SU-DHL-6 (cell line): ENCODE measurements at regions not wholly inside any gene's neighbourhood (a gene's known extent, or its start where the extent isn't known, plus 50 kb on each side); places are given as distances from the start of the nearest gene placed in this dataset.

Source experiments
- H2AFZ ChIP-seq: fragments of 200-600 bp; sonication (generic); 2 replicates; pipeline ENCODE4 v1.6.1; 2014; ENCODE audit warnings: low read depth, mild to moderate bottlenecking, moderate library complexity, mixed read lengths, antibody characterized with exemption, low read length; ENCODE audit not compliant: severe bottlenecking
- H3F3A ChIP-seq: fragments of 200-600 bp; shearing (Covaris generic); 2 replicates; pipeline ENCODE4 v1.6.0; 2016; ENCODE audit warnings: antibody characterized with exemption, mild to moderate bottlenecking; ENCODE audit not compliant: insufficient read depth
- H3K27ac ChIP-seq: fragments of 200-600 bp; sonication (generic); 2 replicates; pipeline ENCODE4 v1.5.1; 2016; ENCODE audit warnings: low read depth, mild to moderate bottlenecking, low read length, moderate library complexity, mixed read lengths
- H3K27me3 ChIP-seq: fragments of 200-600 bp; sonication (generic), shearing (Covaris generic); 2 replicates; pipeline ENCODE4 v1.6.0; 2014; ENCODE audit warnings: mild to moderate bottlenecking, low read length
- H3K36me3 ChIP-seq: fragments of 200-600 bp; sonication (generic); 2 replicates; pipeline ENCODE4 v1.6.1; 2014; ENCODE audit warnings: mild to moderate bottlenecking, low read length, mixed read lengths
- H3K4me2 ChIP-seq: fragments of 300-600, 200-600 bp; shearing (Covaris generic), sonication (generic); 2 replicates; pipeline ENCODE4 v1.6.0; 2014; ENCODE audit warnings: low read length, low read depth, mild to moderate bottlenecking; ENCODE audit not compliant: poor library complexity, severe bottlenecking
- H3K4me3 ChIP-seq: fragments of 200-600 bp; sonication (generic); 2 replicates; pipeline ENCODE4 v1.5.1; 2014; ENCODE audit warnings: antibody characterized with exemption, low read length, mild to moderate bottlenecking, mixed read lengths; ENCODE audit not compliant: insufficient read depth, poor library complexity, severe bottlenecking
- H3K79me2 ChIP-seq: fragments of 200-600 bp; sonication (generic); 2 replicates; pipeline ENCODE4 v1.6.1; 2014; ENCODE audit warnings: mild to moderate bottlenecking, low read length, moderate library complexity; ENCODE audit not compliant: insufficient read depth
- H3K9ac ChIP-seq: fragments of 200-600 bp; sonication (generic); 2 replicates; pipeline ENCODE4 v1.7.0; 2014; ENCODE audit warnings: mild to moderate bottlenecking, low read length
- H3K9me2 ChIP-seq: fragments of 200-600 bp; sonication (generic); replicated peaks from 2 replicates; pipeline ENCODE4 v1.6.1; 2014; ENCODE audit warnings: low read length; ENCODE audit not compliant: insufficient read depth
- H3K9me3 ChIP-seq: fragments of 200-600 bp; sonication (generic); 2 replicates; pipeline ENCODE4 v1.6.1; 2014; ENCODE audit warnings: low read length, mixed read lengths; ENCODE audit not compliant: insufficient read depth
- H4K20me1 ChIP-seq: fragments of 200-600 bp; sonication (generic); 2 replicates; pipeline ENCODE4 v1.6.1; 2014; ENCODE audit warnings: low read depth, mild to moderate bottlenecking, antibody characterized with exemption, low read length, moderate library complexity, mixed read lengths
- EZH2phosphoT487 ChIP-seq: fragments of 200-600 bp; sonication (generic), shearing (Covaris generic); conservative IDR thresholded peaks from 2 replicates; pipeline ENCODE4 v1.6.1; 2018; ENCODE audit warnings: mild to moderate bottlenecking, antibody characterized with exemption, low read length, moderate library complexity, mixed read lengths
- TF ChIP-seq, protein P1 (sequence below): fragments of 200-600 bp; sonication (generic); IDR thresholded peaks from one replicate; pipeline ENCODE4 v1.5.1; 2017; ENCODE audit warnings: antibody characterized with exemption, mild to moderate bottlenecking, low read length, moderate library complexity; ENCODE audit not compliant: insufficient read depth, poor library complexity, severe bottlenecking

DNA sequence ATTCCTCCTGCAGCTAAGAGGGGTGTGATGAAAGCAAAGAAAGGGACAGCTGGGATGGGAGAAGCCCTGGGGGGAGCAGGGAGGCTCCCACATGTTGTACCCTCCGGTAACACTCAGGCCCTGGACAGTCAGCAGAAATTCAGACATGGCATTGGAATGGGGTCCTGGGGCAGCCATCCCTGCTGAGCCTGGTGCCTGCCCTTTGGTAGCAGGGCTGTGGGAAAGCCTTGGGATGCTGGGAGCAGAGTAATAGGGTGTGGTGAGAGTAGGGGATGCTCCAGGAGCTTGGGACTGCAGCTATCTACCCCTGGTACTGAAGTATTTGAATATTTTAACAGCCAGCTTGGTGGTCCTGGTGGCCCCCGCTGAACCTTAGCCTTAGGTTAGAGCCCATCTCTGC lies 56.8 kb downstream of the FAM241B start:
- Histone ChIP-seq H3K9me2 (no peaks in the 10 kb centered on the region), H3F3A (no peaks in the 10 kb centered on the region), H3K27me3 (no peaks in the 10 kb centered on the region), H3K36me3 (no peaks in the 10 kb centered on the region), H3K9me3 (no peaks in the 10 kb centered on the region), H2AFZ (no peak overlapping the region), H3K9ac (no peak overlapping the region), H3K4me2 (no peak overlapping the region), H3K27ac (no peak overlapping the region), H3K79me2 (no peaks in the 10 kb centered on the region), H4K20me1 (no peaks in the 10 kb centered on the region), H3K4me3 (no peak overlapping the region)
- TF ChIP-seq EZH2phosphoT487 = no peak
- TF ChIP-seq, protein P1, sequence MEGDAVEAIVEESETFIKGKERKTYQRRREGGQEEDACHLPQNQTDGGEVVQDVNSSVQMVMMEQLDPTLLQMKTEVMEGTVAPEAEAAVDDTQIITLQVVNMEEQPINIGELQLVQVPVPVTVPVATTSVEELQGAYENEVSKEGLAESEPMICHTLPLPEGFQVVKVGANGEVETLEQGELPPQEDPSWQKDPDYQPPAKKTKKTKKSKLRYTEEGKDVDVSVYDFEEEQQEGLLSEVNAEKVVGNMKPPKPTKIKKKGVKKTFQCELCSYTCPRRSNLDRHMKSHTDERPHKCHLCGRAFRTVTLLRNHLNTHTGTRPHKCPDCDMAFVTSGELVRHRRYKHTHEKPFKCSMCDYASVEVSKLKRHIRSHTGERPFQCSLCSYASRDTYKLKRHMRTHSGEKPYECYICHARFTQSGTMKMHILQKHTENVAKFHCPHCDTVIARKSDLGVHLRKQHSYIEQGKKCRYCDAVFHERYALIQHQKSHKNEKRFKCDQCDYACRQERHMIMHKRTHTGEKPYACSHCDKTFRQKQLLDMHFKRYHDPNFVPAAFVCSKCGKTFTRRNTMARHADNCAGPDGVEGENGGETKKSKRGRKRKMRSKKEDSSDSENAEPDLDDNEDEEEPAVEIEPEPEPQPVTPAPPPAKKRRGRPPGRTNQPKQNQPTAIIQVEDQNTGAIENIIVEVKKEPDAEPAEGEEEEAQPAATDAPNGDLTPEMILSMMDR = no peak

DNA sequence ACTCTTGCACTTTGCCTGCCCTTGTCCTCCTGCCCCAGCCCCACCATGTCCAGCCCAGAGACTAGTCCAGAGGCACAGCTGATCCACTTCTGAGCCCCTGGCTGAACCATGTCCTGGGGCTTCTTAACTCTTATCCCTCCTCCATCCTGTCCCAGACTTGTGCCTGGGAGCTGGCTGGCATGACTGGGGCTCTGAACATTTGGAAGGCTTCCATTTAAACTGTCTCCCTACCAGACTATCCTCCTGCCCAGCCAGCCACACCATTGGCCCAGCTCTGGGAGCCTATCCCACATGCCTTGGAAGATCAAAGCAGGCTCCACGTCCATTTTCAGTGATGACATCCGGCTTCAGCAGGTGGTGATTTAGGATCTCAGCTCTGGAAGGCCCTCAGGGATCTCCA lies 57.4 kb downstream of the FAM241B start:
- Histone ChIP-seq H3K9me2 (no peaks in the 10 kb centered on the region), H4K20me1 (no peaks in the 10 kb centered on the region), H3K36me3 (no peaks in the 10 kb centered on the region), H3K9me3 (no peaks in the 10 kb centered on the region), H3K4me2 (no peak overlapping the region), H3K4me3 (no peak overlapping the region), H3K27me3 (no peaks in the 10 kb centered on the region), H2AFZ (no peak overlapping the region), H3K27ac (no peak overlapping the region), H3K9ac (no peak overlapping the region), H3K79me2 (no peaks in the 10 kb centered on the region), H3F3A (no peaks in the 10 kb centered on the region)
- TF ChIP-seq, protein P1 = no peak
- TF ChIP-seq EZH2phosphoT487 = no peak

DNA sequence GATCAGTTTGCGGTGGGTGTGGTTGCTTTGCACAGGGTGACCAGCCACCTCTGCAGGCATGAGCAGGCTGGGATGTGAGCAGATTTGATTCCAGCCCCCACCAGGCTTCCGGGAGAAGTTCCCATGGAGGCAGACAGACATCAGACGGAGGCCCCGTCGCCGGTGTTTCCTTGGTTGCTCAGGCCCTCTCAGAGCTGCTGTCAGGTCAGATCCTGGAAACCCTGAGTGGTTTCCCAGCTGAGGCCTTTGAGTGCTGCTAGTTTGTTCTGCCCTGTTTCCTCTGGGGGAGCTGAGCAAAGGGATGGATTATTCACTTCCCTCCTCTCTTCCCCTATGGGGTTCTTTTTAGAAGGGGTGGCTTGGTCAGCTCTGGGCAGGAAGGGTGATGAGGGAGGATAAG lies 62.2 kb downstream of the FAM241B start:
- Histone ChIP-seq H3K27ac (no peak overlapping the region), H3K4me3 (no peak overlapping the region), H3K27me3 (no peaks in the 10 kb centered on the region), H3K9me3 (no peaks in the 10 kb centered on the region), H3K36me3 (no peaks in the 10 kb centered on the region), H3K9ac (no peak overlapping the region), H2AFZ (no peak overlapping the region), H3F3A (no peaks in the 10 kb centered on the region), H4K20me1 (no peaks in the 10 kb centered on the region), H3K4me2 (no peak overlapping the region), H3K9me2 (no peaks in the 10 kb centered on the region), H3K79me2 (no peaks in the 10 kb centered on the region)
- no peak for TF ChIP-seq EZH2phosphoT487
- TF ChIP-seq, protein P1 = no peak
